Adipose tissue (tissue), 3 donors: ENCODE measurements at regions not wholly inside any gene's neighbourhood (a gene's known extent, or its start where the extent isn't known, plus 50 kb on each side); places are given as distances from the start of the nearest gene placed in this dataset.
"Not testable (repeated sequence)": the region's sequence is repeated elsewhere in the genome, so short reads cannot be mapped to it uniquely, and the experiment has no call there.

ENCODE experiments used
- H3K27ac ChIP-seq: one replicate; pipeline ENCODE4 v1.5.1; 2013; ENCODE audit warnings: low read depth, low read length
- WGBS, 3 donors: extraction: QIAGEN DNeasy Blood & Tissue Kit; methylation state at CpG; one replicate each; pipeline ENCODE4 v1.1.7; 2013; 5-methylcytosine and 5-hydroxymethylcytosine counted together
- donor health status: healthy with polysubstance abuse.
- donor health status: Bipolar disorder and iron deficiency.
- donor health status: healthy.

- H3K27ac ChIP-seq = no peak overlapping the region
- WGBS, 3 donors = 71 to 84% (median 80%) methylated on average over 8 of the region's 8 CpGs
Measured at GRCh38 chr20:57831993-57832585, 122.3 kb upstream of the PMEPA1 start.

- 64 to 84% (median 76%) methylated on average over 9 of the region's 9 CpGs for WGBS, 3 donors
- H3K27ac ChIP-seq = no peak overlapping the region
Measured at GRCh38 chr20:57831326-57831992, 121.6 kb upstream of the PMEPA1 start.

- WGBS, 3 donors = 80 to 93% (median 91%) methylated on average over 12 of the region's 12 CpGs
- no peak overlapping the region for H3K27ac ChIP-seq
Measured at GRCh38 chr20:57830515-57830895, 120.7 kb upstream of the PMEPA1 start.

DNA sequence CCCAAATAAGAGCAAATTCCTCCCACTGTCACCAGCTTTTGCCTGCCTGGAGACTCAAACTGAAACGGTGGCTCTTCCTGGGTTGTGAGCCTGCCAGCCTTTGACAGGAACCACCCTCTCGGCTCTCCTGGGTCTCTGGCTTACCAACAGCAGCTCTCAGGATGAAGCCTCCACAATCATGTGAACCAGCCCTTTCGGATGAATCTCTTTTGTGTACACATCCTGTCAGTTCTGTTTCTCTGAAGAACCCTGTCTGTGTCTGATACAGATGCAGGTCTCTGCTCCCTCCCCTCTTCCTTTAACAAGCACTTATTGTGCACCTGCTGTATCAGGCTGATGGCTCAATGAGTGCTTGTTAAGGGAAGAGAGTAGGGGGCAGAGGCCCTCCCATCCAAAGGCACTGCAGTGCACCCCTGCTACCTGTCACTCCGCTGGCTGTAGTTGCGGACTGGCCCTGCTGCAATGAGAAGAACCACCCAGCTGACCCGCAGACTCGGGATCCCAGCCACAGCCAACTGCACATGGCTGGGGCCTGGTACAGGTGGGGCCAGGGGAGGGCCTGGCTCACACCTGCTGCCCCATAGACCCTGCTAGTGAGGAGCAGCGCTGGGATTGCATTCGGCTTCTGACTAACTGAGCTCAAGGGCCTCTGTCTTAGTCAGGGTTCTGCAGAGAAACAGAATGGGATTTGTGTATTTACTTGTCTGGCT lies 120.1 kb upstream of the PMEPA1 start:
- WGBS, 3 donors = 69 to 90% (median 88%) methylated on average over 9 of the region's 9 CpGs
- no peak overlapping the region for H3K27ac ChIP-seq

GRCh38 chr20:57829336-57829735 lies 119.5 kb upstream of the PMEPA1 start:
- H3K27ac ChIP-seq = no peak overlapping the region
- WGBS, 3 donors = 74 to 91% (median 87%) methylated on average over 5 to 6 of the region's 6 CpGs

DNA sequence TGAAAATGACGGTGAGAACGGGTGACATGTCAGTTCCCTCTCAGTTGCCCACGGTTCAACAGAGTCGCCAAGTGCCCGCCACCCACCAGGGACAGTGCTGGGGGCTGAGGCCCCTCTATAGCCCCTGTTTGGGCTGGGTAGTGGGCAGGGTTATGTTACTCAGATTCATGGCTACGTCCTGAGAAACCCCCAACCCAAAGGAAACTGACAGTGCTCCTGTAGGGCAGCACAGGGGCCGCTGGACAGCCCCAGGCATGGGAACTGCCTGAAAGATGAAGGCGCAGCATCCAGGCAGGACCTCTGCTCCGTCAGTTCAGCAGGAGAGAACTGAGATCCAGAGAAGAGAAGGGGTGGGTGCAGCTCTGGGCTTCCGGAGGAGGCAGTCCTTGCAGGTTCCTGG lies 118.9 kb upstream of the PMEPA1 start:
- H3K27ac ChIP-seq = no peak overlapping the region
- 74 to 93% (median 92%) methylated on average over 10 of the region's 10 CpGs for WGBS, 3 donors

- no peak overlapping the region for H3K27ac ChIP-seq
- WGBS, 3 donors = 70 to 85% (median 80%) methylated on average over 12 of the region's 12 CpGs
Measured at GRCh38 chr20:57826666-57827287, 117.0 kb upstream of the PMEPA1 start.

DNA sequence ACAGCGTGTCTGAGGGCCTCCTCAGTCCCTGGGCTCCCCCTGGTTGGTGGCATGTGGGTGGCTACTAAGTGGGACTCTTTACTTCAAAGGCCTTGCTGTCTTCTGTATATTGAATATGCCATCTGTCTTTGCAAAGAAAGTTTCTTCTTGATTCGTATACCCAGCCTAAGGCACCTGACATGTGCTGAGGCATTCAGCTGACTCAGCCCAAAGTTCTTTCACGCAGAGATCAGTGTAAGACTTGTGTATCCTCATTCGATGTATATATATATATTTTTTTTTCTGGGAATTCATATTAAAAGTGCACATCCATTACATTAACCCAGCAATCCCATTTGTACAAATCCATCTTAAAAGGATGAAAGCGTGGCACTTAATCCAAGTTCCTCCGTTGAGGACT lies 115.1 kb upstream of the PMEPA1 start:
- no peak overlapping the region for H3K27ac ChIP-seq
- 81 to 94% (median 92%) methylated on average over 6 of the region's 6 CpGs for WGBS, 3 donors

- 75 to 77% (median 76%) methylated on average over 4 of the region's 4 CpGs for WGBS, 3 donors
Measured at GRCh38 chr20:57821935-57822334, 112.1 kb upstream of the PMEPA1 start.

DNA sequence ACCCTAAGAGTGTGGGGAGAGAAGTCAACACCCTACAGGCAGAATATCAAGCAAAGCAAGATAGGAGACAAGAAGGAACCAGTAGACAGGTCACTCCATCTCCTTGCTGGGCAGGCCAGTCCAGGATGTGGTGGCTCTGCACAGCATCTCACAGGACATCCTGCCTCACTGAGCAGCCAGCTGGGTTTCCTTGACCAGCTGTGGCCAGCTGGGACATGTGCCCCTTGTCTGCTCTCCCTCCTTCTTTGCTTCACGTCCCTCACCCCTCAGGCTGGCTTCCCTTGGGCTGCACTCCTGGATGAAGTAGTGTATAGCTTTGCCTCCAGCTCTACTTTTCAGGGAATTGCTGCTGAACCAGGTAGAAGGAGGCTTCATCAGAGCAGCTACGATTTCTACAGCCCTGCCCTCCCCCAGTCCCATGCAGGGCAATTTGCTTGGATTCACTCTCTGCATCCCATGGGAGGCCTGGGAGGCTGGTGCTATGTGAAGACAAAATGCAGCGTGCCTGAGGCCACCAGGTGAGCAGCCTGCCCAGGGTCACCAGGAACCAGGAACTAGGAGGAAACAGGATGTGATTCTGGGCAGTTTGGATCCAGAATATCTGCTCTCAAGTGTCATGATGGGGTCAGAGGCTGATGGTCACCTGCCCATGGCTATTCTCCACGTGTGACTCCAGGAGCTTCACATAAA lies 110.0 kb upstream of the PMEPA1 start:
- 43 to 69% (median 66%) methylated on average over 4 of the region's 4 CpGs for WGBS, 3 donors

More at GRCh38 chr20:57821935-57822334, 112.1 kb upstream of the PMEPA1 start:
- no peak overlapping the region for H3K27ac ChIP-seq

GRCh38 chr20:57819291-57819690 lies 109.5 kb upstream of the PMEPA1 start:
- WGBS, 3 donors = 87 to 95% (median 95%) methylated on average over 11 of the region's 11 CpGs
- no peak overlapping the region for H3K27ac ChIP-seq

More for the DNA sequence above, 110.0 kb upstream of the PMEPA1 start:
- H3K27ac ChIP-seq = no peak overlapping the region

- H3K27ac ChIP-seq = no peak overlapping the region
- 52 to 62% (median 53%) methylated on average over 12 of the region's 12 CpGs for WGBS, 3 donors
Measured at GRCh38 chr20:57818418-57819181, 108.8 kb upstream of the PMEPA1 start.

- 91 to 96% (median 95%) methylated on average over 4 of the region's 4 CpGs for WGBS, 3 donors
- no peak overlapping the region for H3K27ac ChIP-seq
Measured at GRCh38 chr20:57815405-57815804, 105.6 kb upstream of the PMEPA1 start.

GRCh38 chr20:57814529-57814928 lies 104.7 kb upstream of the PMEPA1 start:
- WGBS, 3 donors = 94 to 97% (median 95%) methylated on average over 6 of the region's 6 CpGs
- H3K27ac ChIP-seq = no peak overlapping the region

- H3K27ac ChIP-seq = no peak overlapping the region
- WGBS, 3 donors = 85 to 92% (median 90%) methylated on average over 6 of the region's 6 CpGs
Measured at GRCh38 chr20:57813509-57814269, 103.9 kb upstream of the PMEPA1 start.

GRCh38 chr20:57812632-57813031 lies 102.8 kb upstream of the PMEPA1 start:
- not testable (repeated sequence) for H3K27ac ChIP-seq
- WGBS, 3 donors = 78 to 81% (median 81%) methylated on average over 4 of the region's 4 CpGs

DNA sequence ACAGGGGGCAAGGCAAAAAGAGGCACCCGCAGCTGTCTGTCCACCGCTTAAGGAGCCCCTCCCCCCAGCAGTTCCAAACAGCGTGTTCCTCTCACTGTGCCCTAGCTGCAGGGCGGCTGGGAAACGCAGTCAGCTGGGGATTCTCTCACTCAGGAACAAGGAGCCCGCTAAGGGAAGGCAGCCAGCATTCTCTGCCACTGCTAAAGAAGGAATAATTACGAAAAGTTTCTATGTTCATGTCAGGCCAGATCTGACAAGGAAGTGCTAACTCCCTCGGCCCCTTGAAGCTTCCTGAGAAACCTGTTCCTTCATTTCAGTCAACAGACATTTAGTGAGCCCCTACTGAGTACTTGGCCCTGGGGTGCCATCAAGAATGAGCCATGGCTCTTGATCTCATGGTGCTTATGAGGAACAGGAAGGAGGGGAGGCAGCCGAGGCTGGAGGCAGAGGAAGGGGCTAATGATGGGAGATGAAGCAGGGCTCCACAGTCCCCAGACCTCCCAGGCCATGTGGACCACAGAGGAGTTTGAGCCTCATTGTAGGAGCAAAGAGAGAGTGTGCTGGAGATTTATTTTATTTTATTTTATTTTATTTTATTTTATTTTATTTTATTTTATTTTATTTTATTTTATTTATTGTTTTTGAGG lies 101.7 kb upstream of the PMEPA1 start:
- no peak overlapping the region for H3K27ac ChIP-seq
- 13 to 31% (median 30%) methylated on average over 9 of the region's 9 CpGs for WGBS, 3 donors
